ENCODE measurements at regions not wholly inside any gene's neighbourhood (a gene's known extent, or its start where the extent isn't known, plus 50 kb on each side); places are given as distances from the start of the nearest gene placed in this dataset.

DNA sequence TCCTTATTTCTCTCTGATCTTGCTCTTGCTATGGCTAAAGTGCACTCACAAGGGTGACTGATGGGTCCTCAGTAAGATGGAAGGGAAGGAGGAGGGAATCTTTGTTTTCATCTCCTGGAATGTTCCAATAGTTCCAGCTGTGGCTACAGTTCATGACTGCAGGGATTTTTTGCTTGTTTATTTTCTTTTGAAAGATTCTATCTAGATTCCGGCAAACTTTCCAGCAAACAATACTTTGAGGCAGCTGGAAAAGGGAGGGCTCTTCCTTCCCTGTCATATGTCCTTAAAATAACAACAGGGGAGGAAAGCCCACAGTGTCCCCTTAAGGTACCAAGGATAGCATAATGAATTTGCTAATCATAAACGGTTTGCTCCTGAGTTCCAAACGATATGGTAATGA lies 111.3 kb upstream of the SLC14A2 start (continued):
- TF ChIP-seq YY1 (IDR thresholded peaks at IDR 0.05; ENCODE audit: extremely low read depth, insufficient replicate concordance, low read depth, low read length), result no peak
- TF ChIP-seq, protein P1, sequence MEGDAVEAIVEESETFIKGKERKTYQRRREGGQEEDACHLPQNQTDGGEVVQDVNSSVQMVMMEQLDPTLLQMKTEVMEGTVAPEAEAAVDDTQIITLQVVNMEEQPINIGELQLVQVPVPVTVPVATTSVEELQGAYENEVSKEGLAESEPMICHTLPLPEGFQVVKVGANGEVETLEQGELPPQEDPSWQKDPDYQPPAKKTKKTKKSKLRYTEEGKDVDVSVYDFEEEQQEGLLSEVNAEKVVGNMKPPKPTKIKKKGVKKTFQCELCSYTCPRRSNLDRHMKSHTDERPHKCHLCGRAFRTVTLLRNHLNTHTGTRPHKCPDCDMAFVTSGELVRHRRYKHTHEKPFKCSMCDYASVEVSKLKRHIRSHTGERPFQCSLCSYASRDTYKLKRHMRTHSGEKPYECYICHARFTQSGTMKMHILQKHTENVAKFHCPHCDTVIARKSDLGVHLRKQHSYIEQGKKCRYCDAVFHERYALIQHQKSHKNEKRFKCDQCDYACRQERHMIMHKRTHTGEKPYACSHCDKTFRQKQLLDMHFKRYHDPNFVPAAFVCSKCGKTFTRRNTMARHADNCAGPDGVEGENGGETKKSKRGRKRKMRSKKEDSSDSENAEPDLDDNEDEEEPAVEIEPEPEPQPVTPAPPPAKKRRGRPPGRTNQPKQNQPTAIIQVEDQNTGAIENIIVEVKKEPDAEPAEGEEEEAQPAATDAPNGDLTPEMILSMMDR (IDR thresholded peaks at IDR 0.05 in 2 of 3, conservative IDR thresholded peaks at IDR 0.05 in 1 of 3; ENCODE audit: borderline replicate concordance in 1 of 3, insufficient read depth in 1 of 3, low read depth in 2 of 3, low read length in 2 of 3), result no peak
- no peak for TF ChIP-seq CEBPB (IDR thresholded peaks at IDR 0.05; ENCODE audit: low read depth)

DNA sequence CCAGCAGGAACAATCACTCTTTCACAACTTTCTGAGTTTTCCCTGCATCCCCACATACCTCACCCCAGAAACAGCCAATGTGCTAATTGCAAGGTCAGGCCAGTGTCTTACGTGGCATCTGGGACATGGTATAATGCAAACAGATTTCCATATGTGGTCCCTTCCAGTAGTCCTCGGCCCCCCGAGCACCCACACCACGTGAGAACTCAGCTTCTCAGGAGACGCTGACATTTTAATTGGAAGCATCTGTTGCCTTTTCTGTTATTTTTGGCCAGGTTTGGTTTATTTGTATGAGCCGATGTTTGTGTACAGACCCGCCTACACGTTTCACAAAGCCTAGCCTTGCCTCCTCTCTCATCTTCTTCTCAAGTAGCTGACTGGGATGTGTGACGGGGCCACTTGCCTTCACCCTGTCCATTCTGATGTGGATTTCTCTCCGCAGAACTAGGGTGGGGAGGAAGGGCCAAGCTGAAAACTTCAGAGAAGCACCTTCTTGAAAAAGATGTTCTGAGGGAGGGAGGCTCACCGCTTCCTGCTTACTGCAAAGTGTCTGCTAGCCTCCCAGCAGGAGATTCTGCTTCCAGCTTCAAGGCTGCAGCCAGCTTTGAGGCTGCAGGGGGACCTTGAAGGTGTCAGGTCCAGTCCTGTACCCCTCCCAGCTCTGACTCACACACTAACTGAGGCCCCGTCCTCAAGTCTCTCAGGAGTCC lies 109.6 kb upstream of the SLC14A2 start:
- H3K27ac ChIP-seq (ENCODE audit: low read depth, low read length), result no peak overlapping the region
- no peak overlapping the region for H3K4me3 ChIP-seq (replicated peaks in 1 of 2; ENCODE audit: low read depth in 1 of 2, low read length in 2 of 2)
- H3K4me1 ChIP-seq (ENCODE audit: control insufficient read depth in 1 of 2, insufficient read depth in 2 of 2, low read length in 2 of 2), result no peaks in the 10 kb centered on the region
- no peak overlapping the region for H3K9ac ChIP-seq (ENCODE audit: low read length)
- POLR2A ChIA-PET, result no interaction called here
- no TSS peak for BruUV-seq (replicated peaks)
- ATAC-seq (no peak), DNase-seq (ENCODE audit: low read depth, low spot score) (no peak)
- peaks cover 14% of the 10 kb centered on the region; the same call in 1 of the 2 replicates for H3K27me3 ChIP-seq (ENCODE audit: insufficient read depth, low read length)
- RAD21 ChIA-PET (ENCODE audit: low non-redundant PET in 1 of 2, low total read pairs in 2 of 2, uncharacterized antibody in 2 of 2, unreplicated experiment in 2 of 2), result no interaction called here
- no peaks in the 10 kb centered on the region for H3K79me2 ChIP-seq (ENCODE audit: insufficient read depth, low read length)
- H4K20me1 ChIP-seq (ENCODE audit: insufficient read depth), result no peaks in the 10 kb centered on the region
- intact Hi-C loops (cut with micrococcal nuclease), result no loop called here
- no peaks in the 10 kb centered on the region for H3K36me3 ChIP-seq (ENCODE audit: control insufficient read depth in 1 of 2, insufficient read depth in 2 of 2, low read length in 2 of 2)
- CTCF ChIA-PET, result no interaction called here
- H2AFZ ChIP-seq (ENCODE audit: low read depth, low read length, poor library complexity, severe bottlenecking), result no peak overlapping the region
- H3K4me2 ChIP-seq (ENCODE audit: low read length), result no peak overlapping the region
- no peaks in the 10 kb centered on the region for H3K9me2 ChIP-seq (ENCODE audit: insufficient read depth)
- no peaks in the 10 kb centered on the region for H3K9me3 ChIP-seq (ENCODE audit: control insufficient read depth in 1 of 2, insufficient read depth in 1 of 2, low read depth in 1 of 2, low read length in 2 of 2)
- TF ChIP-seq, protein P2, sequence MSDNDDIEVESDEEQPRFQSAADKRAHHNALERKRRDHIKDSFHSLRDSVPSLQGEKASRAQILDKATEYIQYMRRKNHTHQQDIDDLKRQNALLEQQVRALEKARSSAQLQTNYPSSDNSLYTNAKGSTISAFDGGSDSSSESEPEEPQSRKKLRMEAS (IDR thresholded peaks at IDR 0.05), result no peak
- TF ChIP-seq JUND (IDR thresholded peaks at IDR 0.05), result no peak
